ENCODE measurements at regions not wholly inside any gene's neighbourhood (a gene's known extent, or its start where the extent isn't known, plus 50 kb on each side); places are given as distances from the start of the nearest gene placed in this dataset.
"Not testable (repeated sequence)": the region's sequence is repeated elsewhere in the genome, so short reads cannot be mapped to it uniquely, and the experiment has no call there.

GRCh38 chr12:34142430-34142829 lies 120.1 kb downstream of the ALG10 start:
- Histone ChIP-seq H3K27me3 (no peaks in the 10 kb centered on the region), H3K9me3 (peaks cover 0 to 10% (median 0%) of the 10 kb centered on the region in 4 donors), H3K4me1 (no peaks in the 10 kb centered on the region), H3K4me3 (no peak overlapping the region), H3K27ac (no peak overlapping the region), H3K36me3 (no peaks in the 10 kb centered on the region)
- DNase-seq (ENCODE audit: low spot score in 2 of 2), result no peak
- 82 to 91% methylated on average over 6 to 11 of the region's 11 CpGs for WGBS, 2 donors
- TF ChIP-seq POLR2A (IDR thresholded peaks at IDR 0.05) (no peak), EP300 (IDR thresholded peaks at IDR 0.05) (no peak)
- TF ChIP-seq, protein P1, sequence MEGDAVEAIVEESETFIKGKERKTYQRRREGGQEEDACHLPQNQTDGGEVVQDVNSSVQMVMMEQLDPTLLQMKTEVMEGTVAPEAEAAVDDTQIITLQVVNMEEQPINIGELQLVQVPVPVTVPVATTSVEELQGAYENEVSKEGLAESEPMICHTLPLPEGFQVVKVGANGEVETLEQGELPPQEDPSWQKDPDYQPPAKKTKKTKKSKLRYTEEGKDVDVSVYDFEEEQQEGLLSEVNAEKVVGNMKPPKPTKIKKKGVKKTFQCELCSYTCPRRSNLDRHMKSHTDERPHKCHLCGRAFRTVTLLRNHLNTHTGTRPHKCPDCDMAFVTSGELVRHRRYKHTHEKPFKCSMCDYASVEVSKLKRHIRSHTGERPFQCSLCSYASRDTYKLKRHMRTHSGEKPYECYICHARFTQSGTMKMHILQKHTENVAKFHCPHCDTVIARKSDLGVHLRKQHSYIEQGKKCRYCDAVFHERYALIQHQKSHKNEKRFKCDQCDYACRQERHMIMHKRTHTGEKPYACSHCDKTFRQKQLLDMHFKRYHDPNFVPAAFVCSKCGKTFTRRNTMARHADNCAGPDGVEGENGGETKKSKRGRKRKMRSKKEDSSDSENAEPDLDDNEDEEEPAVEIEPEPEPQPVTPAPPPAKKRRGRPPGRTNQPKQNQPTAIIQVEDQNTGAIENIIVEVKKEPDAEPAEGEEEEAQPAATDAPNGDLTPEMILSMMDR (IDR thresholded peaks at IDR 0.05), result no peak

- DNase-seq (ENCODE audit: low spot score in 2 of 2), result no peak
- no peaks in the 10 kb centered on the region for H3K36me3 ChIP-seq
Observed at GRCh38 chr12:34151019-34151418, 128.7 kb downstream of the ALG10 start.

GRCh38 chr12:34163443-34163842 lies 141.1 kb downstream of the ALG10 start:
- no peaks in the 10 kb centered on the region for H3K27me3 ChIP-seq
- WGBS, 2 donors, result 40 to 75% methylated on average over 1 of the region's 1 CpG
- no peaks in the 10 kb centered on the region for H3K9me3 ChIP-seq
- H3K36me3 ChIP-seq, result no peaks in the 10 kb centered on the region
- H3K4me3 ChIP-seq, result no peak overlapping the region
- H3K27ac ChIP-seq, result no peak overlapping the region
- TF ChIP-seq POLR2A (IDR thresholded peaks at IDR 0.05), result no peak
- TF ChIP-seq, protein P1 (IDR thresholded peaks at IDR 0.05), result no peak
- TF ChIP-seq EP300 (IDR thresholded peaks at IDR 0.05), result no peak
- no peak for DNase-seq (ENCODE audit: low spot score in 2 of 2)
- H3K4me1 ChIP-seq, result no peaks in the 10 kb centered on the region

More at GRCh38 chr12:34151019-34151418, 128.7 kb downstream of the ALG10 start:
- Histone ChIP-seq H3K4me3 (no peak overlapping the region), H3K4me1 (no peaks in the 10 kb centered on the region), H3K27me3 (no peaks in the 10 kb centered on the region), H3K27ac (no peak overlapping the region), H3K9me3 (peaks cover 0 to 1% (median 0%) of the 10 kb centered on the region in 4 donors)
- no peak for TF ChIP-seq POLR2A (IDR thresholded peaks at IDR 0.05)
- TF ChIP-seq, protein P1 (IDR thresholded peaks at IDR 0.05), result no peak
- TF ChIP-seq EP300 (IDR thresholded peaks at IDR 0.05), result no peak

DNA sequence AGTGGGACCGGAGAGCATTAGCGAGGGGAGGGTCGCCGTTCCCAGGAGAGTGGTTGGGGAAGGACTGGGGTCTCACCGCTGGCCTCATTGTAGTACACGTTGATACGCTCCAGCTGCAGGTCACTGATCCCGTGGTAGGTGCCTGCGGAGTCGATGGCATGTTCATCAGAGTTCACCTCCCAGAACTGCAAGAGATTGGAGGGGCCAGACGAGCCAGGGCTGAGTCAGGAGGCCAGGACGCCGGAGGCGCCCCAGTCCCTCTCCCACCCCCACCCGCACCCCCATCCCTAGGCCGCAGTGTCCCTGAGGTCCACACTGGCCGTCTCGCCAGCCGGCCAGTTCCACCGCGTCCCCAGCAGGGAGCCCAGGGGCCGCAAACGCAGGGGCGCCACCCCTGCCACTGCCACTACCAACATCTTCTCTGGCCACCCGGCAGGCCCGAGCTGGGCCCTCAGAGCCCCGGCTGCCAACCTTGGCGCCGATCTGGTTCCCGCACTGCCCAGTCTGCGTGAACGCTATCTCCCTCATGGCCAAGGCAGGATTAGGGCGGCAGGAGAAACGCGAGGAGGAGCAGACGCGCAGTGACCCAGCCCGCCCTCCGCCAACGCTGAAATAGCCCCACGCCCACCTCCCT lies 144.2 kb downstream of the ALG10 start:
- TF ChIP-seq EP300 (IDR thresholded peaks at IDR 0.05), result no peak
- H3K9me3 ChIP-seq, result no peaks in the 10 kb centered on the region
- no peak for DNase-seq (ENCODE audit: low spot score in 2 of 2)
- no peak overlapping the region for H3K27ac ChIP-seq
- no peaks in the 10 kb centered on the region for H3K4me1 ChIP-seq
- H3K27me3 ChIP-seq, result no peaks in the 10 kb centered on the region
- WGBS, 2 donors, result 95% methylated on average over 27 to 35 of the region's 41 CpGs
- no peaks in the 10 kb centered on the region for H3K36me3 ChIP-seq
- no peak overlapping the region for H3K4me3 ChIP-seq

- 86% methylated on average over 1 of the region's 1 CpG for WGBS, 2 donors
- not testable (repeated sequence) for H3K27me3 ChIP-seq; H3K4me1 ChIP-seq; DNase-seq (ENCODE audit: low spot score in 2 of 2); H3K36me3 ChIP-seq; H3K9me3 ChIP-seq; H3K27ac ChIP-seq; H3K4me3 ChIP-seq
Observed at GRCh38 chr12:34168507-34168906, 146.2 kb downstream of the ALG10 start.

DNA sequence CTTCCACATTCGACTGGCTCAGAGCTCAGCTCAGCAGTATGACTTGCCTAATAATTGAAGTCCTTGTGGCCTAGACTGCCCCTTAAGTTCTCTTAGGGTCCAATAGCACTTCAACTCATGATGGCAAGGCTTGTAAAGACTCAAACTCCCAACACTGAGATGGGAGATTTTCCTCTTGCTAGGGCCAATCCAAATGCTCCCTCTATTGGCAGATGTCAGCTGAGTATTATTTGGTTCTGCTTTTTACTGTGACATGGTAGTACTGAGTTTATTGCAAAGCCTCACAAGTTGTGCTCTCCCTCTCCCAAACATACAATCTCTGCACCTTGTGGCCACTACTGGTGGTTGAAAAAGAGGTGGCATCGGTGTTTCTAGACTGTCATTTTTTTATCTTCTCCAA lies 164.2 kb downstream of the ALG10 start:
- no peaks in the 10 kb centered on the region for H3K9me3 ChIP-seq
- H3K27me3 ChIP-seq, result no peaks in the 10 kb centered on the region
- no peak overlapping the region for H3K27ac ChIP-seq
- no peak overlapping the region for H3K4me3 ChIP-seq
- TF ChIP-seq POLR2A (IDR thresholded peaks at IDR 0.05), result no peak
- no peak for TF ChIP-seq EP300 (IDR thresholded peaks at IDR 0.05)
- TF ChIP-seq, protein P1 (IDR thresholded peaks at IDR 0.05), result no peak
- 66 to 67% methylated on average over 2 of the region's 2 CpGs for WGBS, 2 donors
- DNase-seq (ENCODE audit: low spot score in 2 of 2), result no peak
- no peaks in the 10 kb centered on the region for H3K4me1 ChIP-seq
- no peaks in the 10 kb centered on the region for H3K36me3 ChIP-seq
